HL-60 (cell line): ENCODE measurements at regions not wholly inside any gene's neighbourhood (a gene's known extent, or its start where the extent isn't known, plus 50 kb on each side); places are given as distances from the start of the nearest gene placed in this dataset.

Experiments
- GABPA ChIP-seq: IDR thresholded peaks from 2 replicates; pipeline ENCODE4 v1.6.1; 2012; ENCODE audit warnings: low read depth
- POLR2AphosphoS5 ChIP-seq: IDR thresholded peaks from 2 replicates; pipeline ENCODE4 v1.6.1; 2012; ENCODE audit warnings: low read depth
- REST ChIP-seq: IDR thresholded peaks from 2 replicates; pipeline ENCODE4 v1.6.1; 2012; ENCODE audit warnings: low read depth; ENCODE audit not compliant: insufficient replicate concordance
- SPI1 ChIP-seq: IDR thresholded peaks from 2 replicates; pipeline ENCODE4 v1.6.1; 2012; ENCODE audit warnings: low read depth, mild to moderate bottlenecking, borderline replicate concordance
- TF ChIP-seq, protein P1 (sequence below): IDR thresholded peaks from one replicate; pipeline ENCODE4 v1.5.1; 2011; ENCODE audit warnings: low read length, control low read depth, inconsistent platforms; ENCODE audit not compliant: insufficient read depth

DNA sequence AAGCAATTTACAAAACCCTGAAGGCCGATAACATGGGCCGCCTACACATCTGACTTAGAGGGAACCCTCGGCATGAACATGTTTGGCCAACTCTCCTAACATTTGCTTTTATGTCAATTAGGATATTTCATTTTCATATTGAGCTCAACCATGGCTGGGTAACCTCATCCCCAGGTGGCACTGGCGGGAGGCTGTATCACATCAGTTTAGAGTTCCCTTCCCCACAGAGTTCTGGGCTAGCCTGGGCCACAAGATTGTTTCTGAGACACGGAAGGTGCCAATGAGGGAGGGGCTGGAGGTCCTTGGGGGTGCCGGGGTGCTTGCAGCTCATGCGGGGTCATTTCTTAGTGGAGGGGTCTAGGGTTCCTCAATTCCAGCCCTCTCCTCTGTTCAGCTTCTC, 386.5 kb upstream of the MKI67 start:
- TF ChIP-seq POLR2AphosphoS5 (no peak), REST (no peak), GABPA (no peak), SPI1 (no peak)
- TF ChIP-seq, protein P1, sequence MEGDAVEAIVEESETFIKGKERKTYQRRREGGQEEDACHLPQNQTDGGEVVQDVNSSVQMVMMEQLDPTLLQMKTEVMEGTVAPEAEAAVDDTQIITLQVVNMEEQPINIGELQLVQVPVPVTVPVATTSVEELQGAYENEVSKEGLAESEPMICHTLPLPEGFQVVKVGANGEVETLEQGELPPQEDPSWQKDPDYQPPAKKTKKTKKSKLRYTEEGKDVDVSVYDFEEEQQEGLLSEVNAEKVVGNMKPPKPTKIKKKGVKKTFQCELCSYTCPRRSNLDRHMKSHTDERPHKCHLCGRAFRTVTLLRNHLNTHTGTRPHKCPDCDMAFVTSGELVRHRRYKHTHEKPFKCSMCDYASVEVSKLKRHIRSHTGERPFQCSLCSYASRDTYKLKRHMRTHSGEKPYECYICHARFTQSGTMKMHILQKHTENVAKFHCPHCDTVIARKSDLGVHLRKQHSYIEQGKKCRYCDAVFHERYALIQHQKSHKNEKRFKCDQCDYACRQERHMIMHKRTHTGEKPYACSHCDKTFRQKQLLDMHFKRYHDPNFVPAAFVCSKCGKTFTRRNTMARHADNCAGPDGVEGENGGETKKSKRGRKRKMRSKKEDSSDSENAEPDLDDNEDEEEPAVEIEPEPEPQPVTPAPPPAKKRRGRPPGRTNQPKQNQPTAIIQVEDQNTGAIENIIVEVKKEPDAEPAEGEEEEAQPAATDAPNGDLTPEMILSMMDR, result no peak
